ENCODE measurements at regions not wholly inside any gene's neighbourhood (a gene's known extent, or its start where the extent isn't known, plus 50 kb on each side); places are given as distances from the start of the nearest gene placed in this dataset.

DNA sequence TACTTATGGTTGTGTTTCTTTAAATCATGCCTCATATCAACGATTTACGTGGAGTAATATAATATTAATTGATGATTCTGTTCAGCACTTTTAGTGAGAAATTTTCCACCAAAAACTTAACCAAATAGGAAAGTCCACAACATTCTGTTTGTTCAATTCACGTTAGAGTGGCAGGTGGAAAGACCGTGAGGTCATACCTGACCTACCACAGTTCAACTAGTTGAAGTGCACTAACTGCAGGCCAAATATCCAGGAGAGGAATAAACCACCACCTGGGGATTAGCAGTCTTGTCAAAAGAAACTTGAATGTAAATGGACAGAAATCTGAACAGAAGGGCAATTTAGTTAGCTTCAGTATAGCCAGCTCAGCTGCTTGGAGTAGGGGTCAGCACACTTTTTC lies 577.7 kb downstream of the KIF4B start (continued):
- TF ChIP-seq ARID4B (CRISPR knock-in tag; IDR thresholded peaks at IDR 0.05): no peak
- TF ChIP-seq BMI1 (IDR thresholded peaks at IDR 0.05; ENCODE audit: low read length): no peak
- no peak for TF ChIP-seq NR3C1 (CRISPR knock-in tag; IDR thresholded peaks at IDR 0.05)
- no peak for TF ChIP-seq ZNF384 (IDR thresholded peaks at IDR 0.05; ENCODE audit: low read depth, low read length)
- TF ChIP-seq ZBTB49 (CRISPR knock-in tag; IDR thresholded peaks at IDR 0.05; ENCODE audit: borderline replicate concordance): no peak
- TF ChIP-seq, protein P1, sequence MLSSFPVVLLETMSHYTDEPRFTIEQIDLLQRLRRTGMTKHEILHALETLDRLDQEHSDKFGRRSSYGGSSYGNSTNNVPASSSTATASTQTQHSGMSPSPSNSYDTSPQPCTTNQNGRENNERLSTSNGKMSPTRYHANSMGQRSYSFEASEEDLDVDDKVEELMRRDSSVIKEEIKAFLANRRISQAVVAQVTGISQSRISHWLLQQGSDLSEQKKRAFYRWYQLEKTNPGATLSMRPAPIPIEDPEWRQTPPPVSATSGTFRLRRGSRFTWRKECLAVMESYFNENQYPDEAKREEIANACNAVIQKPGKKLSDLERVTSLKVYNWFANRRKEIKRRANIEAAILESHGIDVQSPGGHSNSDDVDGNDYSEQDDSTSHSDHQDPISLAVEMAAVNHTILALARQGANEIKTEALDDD (IDR thresholded peaks at IDR 0.05): no peak
